SH-SY5Y (cell line): ENCODE measurements at regions not wholly inside any gene's neighbourhood (a gene's known extent, or its start where the extent isn't known, plus 50 kb on each side); places are given as distances from the start of the nearest gene placed in this dataset.

Experiments
- GATA2 ChIP-seq: IDR thresholded peaks from 2 replicates; pipeline ENCODE4 v1.6.1; 2011; ENCODE audit warnings: mild to moderate bottlenecking, low read depth, low read length
- GATA3 ChIP-seq: IDR thresholded peaks from 2 replicates; pipeline ENCODE4 v1.6.1; 2011; ENCODE audit warnings: low read depth, mild to moderate bottlenecking, low read length, moderate library complexity

- TF ChIP-seq GATA3: no peak
- TF ChIP-seq GATA2: no peak
Measured at GRCh38 chr2:155377931-155378444, 679.5 kb downstream of the KCNJ3 start.
